GM21515 (cell line): ENCODE measurements at regions not wholly inside any gene's neighbourhood (a gene's known extent, or its start where the extent isn't known, plus 50 kb on each side); places are given as distances from the start of the nearest gene placed in this dataset.
"Not testable (repeated sequence)": the region's sequence is repeated elsewhere in the genome, so short reads cannot be mapped to it uniquely, and the experiment has no call there.

Experiments used
- ATAC-seq: cut with Tn5 transposase; IDR thresholded peaks from one replicate; pipeline ENCODE4 v1.9.1; 2021; ENCODE audit not compliant: unreplicated experiment

DNA sequence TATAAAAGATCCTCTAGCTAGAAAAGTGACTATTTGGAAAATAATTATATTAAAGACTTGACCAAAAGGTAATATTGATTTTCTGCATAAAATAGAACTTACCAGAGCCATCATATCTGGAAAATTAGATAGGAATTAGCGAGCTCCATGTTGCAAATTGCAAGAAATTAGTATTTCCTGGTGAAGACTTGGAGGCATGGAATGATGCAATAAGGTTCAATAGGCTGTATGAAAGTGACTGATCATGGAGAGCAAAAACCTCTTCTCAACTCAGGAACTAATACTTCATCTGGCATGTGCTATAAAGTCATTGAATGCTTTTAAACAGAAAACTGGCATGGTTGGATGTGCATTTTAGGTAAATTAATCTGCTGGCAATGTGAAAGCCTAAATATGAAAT, 66.3 kb upstream of the UFM1 start:
- ATAC-seq, result no peak

GRCh38 chr13:38265132-38265497, 84.5 kb upstream of the UFM1 start:
- ATAC-seq, result no peak

- no peak for ATAC-seq
Observed at GRCh38 chr13:38264363-38265131, 85.1 kb upstream of the UFM1 start.

- no peak for ATAC-seq
Observed at GRCh38 chr13:38262211-38262610, 87.4 kb upstream of the UFM1 start.

DNA sequence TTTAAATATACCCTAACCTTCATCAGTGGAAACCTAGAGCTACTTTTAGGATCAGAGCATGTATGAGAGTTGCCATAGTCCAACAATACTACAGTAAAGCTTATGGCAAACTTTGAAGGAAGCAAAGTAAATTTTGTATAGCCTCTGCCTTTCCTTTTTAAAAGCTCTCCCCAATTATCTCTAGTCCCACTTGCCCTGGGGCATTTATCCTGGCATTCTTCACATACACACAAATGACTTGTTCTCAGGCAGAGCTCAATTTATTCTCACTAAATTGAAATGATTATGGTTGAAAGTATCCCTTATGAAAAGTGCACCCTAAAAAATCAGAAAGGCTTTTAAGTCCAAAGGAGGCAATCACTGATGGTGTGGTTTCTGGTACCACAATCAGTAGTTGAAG, 94.1 kb upstream of the UFM1 start:
- ATAC-seq, result no peak

- ATAC-seq, result no peak
Observed at GRCh38 chr13:38239874-38240273, 109.8 kb upstream of the UFM1 start.

GRCh38 chr13:38228322-38228721, 121.3 kb upstream of the UFM1 start:
- no peak for ATAC-seq

DNA sequence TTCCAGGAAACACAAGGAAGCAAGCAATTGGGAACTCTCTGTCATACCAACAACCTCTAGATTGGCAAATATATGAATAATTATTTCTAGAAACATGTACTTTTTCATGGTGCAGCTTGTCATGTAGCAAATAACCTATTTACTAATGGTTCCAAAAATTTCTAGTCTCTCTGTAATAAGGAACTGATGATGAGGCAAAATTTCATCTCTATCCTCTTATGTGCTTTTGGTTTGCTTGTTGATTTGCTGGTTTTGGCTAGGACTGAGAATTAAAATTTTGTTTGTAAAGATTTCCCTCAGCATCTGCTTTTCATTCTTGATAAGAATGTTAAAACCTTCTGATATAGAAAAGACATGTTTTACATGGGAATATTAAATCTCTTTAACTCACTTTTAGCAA, 123.2 kb upstream of the UFM1 start:
- no peak for ATAC-seq

DNA sequence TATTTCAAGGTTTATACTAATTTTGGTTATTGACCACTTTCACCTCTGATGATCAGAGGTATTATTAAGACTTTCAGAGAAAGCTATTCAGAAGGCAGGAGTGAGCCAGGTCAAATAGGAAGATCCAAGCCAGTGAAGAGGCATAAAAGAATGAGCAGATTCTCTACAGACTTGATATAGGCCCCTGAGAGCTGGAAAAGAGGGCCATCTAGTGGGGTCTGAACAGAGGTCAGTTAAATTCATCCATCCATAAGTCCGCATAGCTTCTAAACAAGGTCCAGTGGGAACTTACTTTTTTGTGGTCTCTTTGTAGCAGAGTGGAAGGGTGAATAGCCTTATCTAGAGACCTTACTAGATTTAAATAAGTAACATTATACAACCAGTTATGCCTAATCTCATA, 126.6 kb upstream of the UFM1 start:
- no peak for ATAC-seq

DNA sequence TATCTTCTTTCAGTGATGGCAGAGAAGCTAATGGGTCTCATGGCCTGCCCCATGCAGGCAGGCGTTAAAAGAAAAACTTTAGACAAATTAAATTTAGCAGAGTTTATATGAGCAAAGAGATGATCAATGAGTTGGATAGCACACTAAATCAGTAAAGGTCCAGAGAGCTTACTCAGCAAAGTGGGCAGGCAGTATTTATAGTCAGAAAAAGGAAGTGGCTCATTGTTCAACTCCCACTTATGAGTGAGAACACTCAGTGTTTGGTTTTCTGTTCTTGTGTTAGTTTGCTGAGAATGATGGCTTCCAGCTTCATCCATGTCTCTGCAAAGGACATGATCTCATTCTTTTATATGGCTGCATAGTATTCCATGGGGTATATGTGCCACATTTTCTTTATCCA, 128.5 kb upstream of the UFM1 start:
- not testable (repeated sequence) for ATAC-seq

- ATAC-seq, result no peak
Observed at GRCh38 chr13:38216181-38216580, 133.5 kb upstream of the UFM1 start.

DNA sequence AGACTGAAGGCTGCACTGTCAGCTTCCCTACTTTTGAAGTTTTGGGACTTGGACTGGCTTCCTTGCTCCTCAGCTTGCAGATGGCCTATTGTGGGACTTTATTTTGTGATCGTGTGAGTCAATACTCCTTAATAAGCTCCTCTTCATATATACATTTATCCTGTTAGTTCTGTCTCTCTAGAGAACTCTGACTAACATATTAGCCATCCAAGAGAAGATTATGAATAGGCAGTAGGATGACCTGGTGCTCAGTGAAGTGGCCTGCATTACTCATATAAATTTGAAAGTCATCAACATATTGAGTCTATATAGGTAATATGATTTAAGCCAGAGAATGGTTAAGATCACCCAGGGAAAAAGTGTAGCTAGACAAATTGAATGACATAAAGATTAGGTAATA, 136.3 kb upstream of the UFM1 start:
- ATAC-seq, result no peak

GRCh38 chr13:38210928-38211596, 138.6 kb upstream of the UFM1 start:
- no peak for ATAC-seq

- no peak for ATAC-seq
Observed at GRCh38 chr13:38204556-38204955, 145.1 kb upstream of the UFM1 start.

DNA sequence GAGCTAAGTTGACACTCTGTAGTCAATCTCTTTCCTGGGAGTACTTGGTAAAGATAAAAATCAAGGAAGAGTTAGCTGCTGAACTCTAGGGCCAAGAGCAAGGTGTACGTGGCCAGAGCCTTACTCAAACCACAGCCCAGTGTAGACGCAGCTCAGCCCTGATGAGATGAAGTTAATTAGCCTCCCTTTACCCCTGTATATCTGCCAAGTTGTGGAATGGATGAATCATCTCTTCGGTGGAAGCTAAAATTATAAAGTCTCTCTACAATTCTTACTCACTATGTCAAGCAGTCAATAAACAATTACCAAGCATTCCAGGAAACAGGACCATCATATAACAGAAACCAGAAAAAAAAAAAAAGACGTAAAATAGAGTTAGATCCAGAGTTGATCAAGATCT, 146.9 kb upstream of the UFM1 start:
- ATAC-seq, result no peak

- no peak for ATAC-seq
Observed at GRCh38 chr13:38191016-38191415, 158.6 kb upstream of the UFM1 start.

GRCh38 chr13:38180670-38181069, 169.0 kb upstream of the UFM1 start:
- peak; percentile 80 for ATAC-seq

DNA sequence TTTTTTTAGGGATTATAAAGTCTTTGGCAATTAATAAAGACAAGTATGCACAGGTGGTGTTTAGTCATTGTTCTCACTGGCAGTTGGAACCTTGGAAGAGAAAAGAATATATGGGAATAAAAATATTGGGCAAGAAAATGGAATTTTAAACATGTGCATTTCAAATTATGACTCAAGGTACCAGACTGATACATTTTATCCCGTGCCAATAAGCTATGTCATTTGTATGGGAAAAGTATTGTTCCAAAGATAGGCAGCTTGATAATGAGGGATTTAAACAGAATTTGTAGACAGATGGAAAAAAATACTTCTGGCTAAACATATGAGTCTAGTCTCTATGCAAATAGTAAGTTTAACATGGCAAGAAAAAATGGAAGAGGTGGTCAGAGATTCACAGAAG, 169.5 kb upstream of the UFM1 start:
- no peak for ATAC-seq

- no peak for ATAC-seq
Observed at GRCh38 chr13:38176664-38177063, 173.0 kb upstream of the UFM1 start.

DNA sequence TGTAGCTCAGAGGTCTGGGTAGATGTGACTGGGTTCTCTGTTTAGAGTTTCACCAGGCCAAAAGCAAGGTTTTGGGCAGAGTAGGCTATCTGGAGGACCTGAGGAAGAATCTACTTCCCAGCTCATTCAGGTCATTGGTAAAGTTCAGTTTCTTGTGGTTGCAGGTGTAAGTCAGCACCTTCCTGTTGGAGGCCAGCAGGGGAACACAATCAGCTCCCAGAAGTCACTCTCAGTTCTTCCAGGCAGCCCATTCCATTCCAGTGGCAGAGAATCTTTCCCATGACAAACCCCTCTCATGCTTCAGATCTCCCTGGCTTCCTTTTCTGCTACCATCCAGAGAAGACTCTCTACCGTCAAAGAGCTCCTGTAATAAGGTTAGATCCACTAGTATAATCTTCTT, 176.2 kb upstream of the UFM1 start:
- no peak for ATAC-seq

GRCh38 chr13:38167164-38167822, 182.4 kb upstream of the UFM1 start:
- ATAC-seq, result peak; percentile 98

DNA sequence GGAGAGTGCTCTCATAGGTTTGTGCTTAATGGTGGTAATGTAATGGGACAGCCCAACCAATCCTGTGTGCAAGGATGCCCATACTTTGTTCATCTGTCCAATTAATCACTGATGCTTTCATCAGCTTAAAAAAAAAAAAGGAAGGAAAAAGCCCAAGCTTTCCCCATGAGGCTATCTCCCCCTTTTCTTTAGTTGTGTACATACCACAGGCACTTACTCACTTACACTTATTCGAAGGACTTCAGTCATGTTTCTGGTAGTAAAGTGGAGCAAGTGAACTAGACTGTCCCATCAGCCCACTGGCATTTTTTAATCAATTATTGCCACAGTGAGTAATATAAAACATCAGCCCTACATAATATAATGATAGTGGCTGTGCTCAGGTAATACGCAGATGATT, 183.5 kb upstream of the UFM1 start:
- no peak for ATAC-seq
